B cell (primary cell): ENCODE measurements at regions not wholly inside any gene's neighbourhood (a gene's known extent, or its start where the extent isn't known, plus 50 kb on each side); places are given as distances from the start of the nearest gene placed in this dataset.

Source experiments
- ATAC-seq: fragments of 200-7000 bp; cut with Tn5 transposase; one replicate; pipeline ENCODE4 v1.10.0; 2021; ENCODE audit warnings: low read depth, mild to moderate bottlenecking, moderate number of reproducible peaks, moderate library complexity
- CTCF ChIA-PET: fragments of 350-600 bp; sonication (Branson Sonifier 250); formaldehyde crosslinking; loops from one replicate; lab custom pipeline; 2021; ENCODE audit warnings: antibody characterized with exemption, inconsistent platforms; lab: Charles Lee
- POLR2A ChIA-PET: fragments of 350-600 bp; sonication (Branson Sonifier 250); formaldehyde crosslinking; loops from one replicate; lab custom pipeline; 2021; ENCODE audit warnings: antibody characterized with exemption; lab: Charles Lee
- DNase-seq: peaks from one replicate; pipeline ENCODE4 v3.0.0; 2013
- H2AFZ ChIP-seq: 2 replicates; pipeline ENCODE4 v1.6.1; 2012; ENCODE audit warnings: mild to moderate bottlenecking, low read depth, low read length; ENCODE audit not compliant: insufficient read depth, poor library complexity, severe bottlenecking
- H3K27ac ChIP-seq, 2 donors: 1 replicate in 1 of 2; 2 replicates in 1 of 2; pipeline ENCODE4 v1.5.1; 2012 to 2013; ENCODE audit warnings: low read length in 2 of 2, mild to moderate bottlenecking in 2 of 2, moderate library complexity in 1 of 2
- H3K27me3 ChIP-seq, 4 experiments: fragments of 200-600 bp in 1 of 4; sonication (generic) in 1 of 4; replicated peaks in 1 of 4; 1 replicate in 2 of 4; 2 replicates in 2 of 4; pipeline versions ENCODE4 v1.6.1 to v1.7.0; 2013 to 2016; ENCODE audit warnings: low read length in 3 of 4, mild to moderate bottlenecking in 2 of 4, mixed read lengths in 1 of 4, moderate library complexity in 1 of 4; ENCODE audit not compliant: insufficient read depth in 4 of 4, control insufficient read depth in 3 of 4; ENCODE audit errors: control extremely low read depth in 1 of 4
- H3K36me3 ChIP-seq, 2 experiments: replicated peaks in 1 of 2; 1 replicate in 1 of 2; 2 replicates in 1 of 2; pipeline versions ENCODE4 v1.6.1 to v1.7.1; 2013; ENCODE audit warnings: low read length in 1 of 2; ENCODE audit not compliant: insufficient read depth in 2 of 2, control insufficient read depth in 1 of 2; ENCODE audit errors: control extremely low read depth in 1 of 2, extremely low read depth in 1 of 2
- H3K4me1 ChIP-seq, 2 donors: fragments of 200-600 bp in 1 of 2; sonication (generic) in 1 of 2; 1 replicate in 1 of 2; 2 replicates in 1 of 2; pipeline versions ENCODE4 v1.5.1 to v1.6.1; 2013 to 2017; ENCODE audit warnings: low read length in 2 of 2; ENCODE audit not compliant: control insufficient read depth in 2 of 2, insufficient read depth in 2 of 2
- H3K4me2 ChIP-seq: replicated peaks from 2 replicates; pipeline ENCODE3; 2012; ENCODE audit warnings: mild to moderate bottlenecking, low read depth, low read length; ENCODE audit not compliant: poor library complexity, severe bottlenecking
- H3K4me3 ChIP-seq, 5 experiments: fragments of 200-600 bp in 1 of 5; sonication (generic) in 1 of 5; 1 replicate in 3 of 5; 2 replicates in 2 of 5; pipeline versions ENCODE4 v1.5.1 to v1.7.0; 2011 to 2016; ENCODE audit warnings: low read length in 4 of 5, mild to moderate bottlenecking in 4 of 5, low read depth in 2 of 5, control low read depth in 1 of 5, moderate library complexity in 1 of 5; ENCODE audit not compliant: insufficient read depth in 1 of 5; ENCODE audit errors: control extremely low read depth in 1 of 5, extremely low read depth in 1 of 5
- H3K79me2 ChIP-seq: fragments of 200-600 bp; sonication (generic); one replicate; pipeline ENCODE4 v1.6.0; 2016; ENCODE audit warnings: low read length; ENCODE audit not compliant: control insufficient read depth, insufficient read depth
- H3K9ac ChIP-seq: fragments of 200-600 bp; sonication (generic); 2 replicates; pipeline ENCODE4 v1.6.1; 2017; ENCODE audit warnings: mild to moderate bottlenecking, low read length, moderate library complexity
- H3K9me3 ChIP-seq, 3 donors: one replicate each; pipeline versions ENCODE4 v1.6.1 to v1.7.1; 2013; ENCODE audit warnings: low read length in 2 of 3; ENCODE audit not compliant: control insufficient read depth in 2 of 3, insufficient read depth in 1 of 3; ENCODE audit errors: control extremely low read depth in 1 of 3
- H4K20me1 ChIP-seq: 2 replicates; pipeline ENCODE4 v1.6.0; 2012; ENCODE audit warnings: mild to moderate bottlenecking, low read length; ENCODE audit not compliant: insufficient read depth, control insufficient read depth, poor library complexity, severe bottlenecking
- H3K27ac Mint-ChIP-seq: one replicate; pipeline ENCODE4 v1.8.0; 2021; ENCODE audit warnings: mixed read lengths
- H3K27me3 Mint-ChIP-seq: one replicate; pipeline ENCODE4 v1.8.0; 2021; ENCODE audit warnings: mixed read lengths
- H3K4me1 Mint-ChIP-seq: one replicate; pipeline ENCODE4 v1.8.0; 2021; ENCODE audit warnings: mixed read lengths
- H3K4me3 Mint-ChIP-seq: one replicate; pipeline ENCODE4 v1.8.0; 2021; ENCODE audit warnings: mixed read lengths
- H3K9me3 Mint-ChIP-seq: one replicate; pipeline ENCODE4 v1.8.0; 2022; ENCODE audit warnings: mixed read lengths; ENCODE audit not compliant: insufficient read depth
- CTCF ChIP-seq: fragments of 200-600 bp; IDR thresholded peaks from one replicate; pipeline ENCODE4 v1.8.0; 2022; ENCODE audit warnings: antibody characterized with exemption, mild to moderate bottlenecking
- EZH2 ChIP-seq: IDR thresholded peaks from 2 replicates; pipeline ENCODE4 v1.6.1; 2012; ENCODE audit warnings: borderline replicate concordance, low read depth, mild to moderate bottlenecking, moderate library complexity, low read length; ENCODE audit not compliant: insufficient read depth, poor library complexity, severe bottlenecking
- WGBS: methylation state at CpG from one replicate; pipeline ENCODE4 v1.1.5; 2013; ENCODE audit warnings: missing lambda C conversion rate; ENCODE audit not compliant: insufficient coverage; 5-methylcytosine and 5-hydroxymethylcytosine counted together
- intact Hi-C: fragments of 100-400 bp; cut with micrococcal nuclease; formaldehyde crosslinking; loops from one replicate; pipeline ENCODE4 v1.10.0; 2022

- Histone ChIP-seq H2AFZ (no peak overlapping the region), H3K4me3 (no peak overlapping the region), H3K9me3 (no peaks in the 10 kb centered on the region), H3K4me1 (no peaks in the 10 kb centered on the region), H3K4me2 (no peak overlapping the region), H3K79me2 (no peaks in the 10 kb centered on the region), H3K36me3 (no peaks in the 10 kb centered on the region), H4K20me1 (no peaks in the 10 kb centered on the region), H3K9ac (no peak overlapping the region), H3K27me3 (no peaks in the 10 kb centered on the region), H3K27ac (no peak overlapping the region)
- ATAC-seq (no peak), DNase-seq (no peak)
- WGBS = no CpG with 5 or more reads among the region's 1 CpG
- H3K4me1 Mint-ChIP-seq = no peaks in the 10 kb centered on the region
- H3K27me3 Mint-ChIP-seq = no peaks in the 10 kb centered on the region
- H3K4me3 Mint-ChIP-seq = no peak overlapping the region
- H3K27ac Mint-ChIP-seq = no peak overlapping the region
- POLR2A ChIA-PET = no interaction called here
- intact Hi-C loops = no loop called here
- no peaks in the 10 kb centered on the region for H3K9me3 Mint-ChIP-seq
- TF ChIP-seq EZH2 (no peak), CTCF (no peak)
- CTCF ChIA-PET = no interaction called here
Observed at GRCh38 chr11:23155503-23155902, 295.2 kb upstream of the CCDC179 start.

GRCh38 chr11:23164022-23164421 is 303.7 kb upstream of the CCDC179 start:
- H3K4me3 Mint-ChIP-seq = no peak overlapping the region
- Histone ChIP-seq H3K27ac (no peak overlapping the region), H3K9ac (no peak overlapping the region), H3K27me3 (no peaks in the 10 kb centered on the region), H3K4me1 (no peaks in the 10 kb centered on the region), H2AFZ (no peak overlapping the region), H3K9me3 (no peaks in the 10 kb centered on the region), H3K4me2 (no peak overlapping the region), H3K79me2 (no peaks in the 10 kb centered on the region), H3K4me3 (no peak overlapping the region), H3K36me3 (no peaks in the 10 kb centered on the region), H4K20me1 (no peaks in the 10 kb centered on the region)
- H3K4me1 Mint-ChIP-seq = no peaks in the 10 kb centered on the region
- TF ChIP-seq CTCF (no peak), EZH2 (no peak)
- ChIA-PET CTCF (no interaction called here), POLR2A (no interaction called here)
- no CpG with 5 or more reads among the region's 1 CpG for WGBS
- DNase-seq = no peak
- no peak for ATAC-seq
- H3K27me3 Mint-ChIP-seq = no peaks in the 10 kb centered on the region
- no peak overlapping the region for H3K27ac Mint-ChIP-seq
- intact Hi-C loops = no loop called here
- no peaks in the 10 kb centered on the region for H3K9me3 Mint-ChIP-seq
